HUES64 (cell line): ENCODE measurements at regions not wholly inside any gene's neighbourhood (a gene's known extent, or its start where the extent isn't known, plus 50 kb on each side); places are given as distances from the start of the nearest gene placed in this dataset.
"Not testable (repeated sequence)": the region's sequence is repeated elsewhere in the genome, so short reads cannot be mapped to it uniquely, and the experiment has no call there.

Experiments
- H3K27ac ChIP-seq: 2 replicates; pipeline ENCODE4 v1.7.0; 2013; ENCODE audit warnings: low read depth, low read length, inconsistent platforms
- H3K27me3 ChIP-seq: 2 replicates; pipeline ENCODE4 v1.6.1; 2013; ENCODE audit warnings: mild to moderate bottlenecking, low read length; ENCODE audit not compliant: insufficient read depth
- H3K36me3 ChIP-seq: 2 replicates; pipeline ENCODE4 v1.6.1; 2013; ENCODE audit warnings: mild to moderate bottlenecking, low read length; ENCODE audit not compliant: insufficient read depth
- H3K4me1 ChIP-seq: 2 replicates; pipeline ENCODE4 v1.6.1; 2013; ENCODE audit warnings: mild to moderate bottlenecking, low read length, moderate library complexity; ENCODE audit not compliant: insufficient read depth
- H3K4me3 ChIP-seq: 2 replicates; pipeline ENCODE4 v1.5.1; 2013; ENCODE audit warnings: mild to moderate bottlenecking, low read length, moderate library complexity
- H3K9ac ChIP-seq: 2 replicates; pipeline ENCODE4 v1.6.1; 2013; ENCODE audit warnings: mild to moderate bottlenecking, low read depth, low read length
- H3K9me3 ChIP-seq: 2 replicates; pipeline ENCODE4 v1.6.1; 2013; ENCODE audit warnings: low read depth, low read length; ENCODE audit not compliant: insufficient read depth
- WGBS: fragments of 150-250, 120-280 bp; methylation state at CpG from one replicate; pipeline ENCODE4 v1.1.7; 2013; ENCODE audit warnings: missing lambda C conversion rate; 5-methylcytosine and 5-hydroxymethylcytosine counted together

DNA sequence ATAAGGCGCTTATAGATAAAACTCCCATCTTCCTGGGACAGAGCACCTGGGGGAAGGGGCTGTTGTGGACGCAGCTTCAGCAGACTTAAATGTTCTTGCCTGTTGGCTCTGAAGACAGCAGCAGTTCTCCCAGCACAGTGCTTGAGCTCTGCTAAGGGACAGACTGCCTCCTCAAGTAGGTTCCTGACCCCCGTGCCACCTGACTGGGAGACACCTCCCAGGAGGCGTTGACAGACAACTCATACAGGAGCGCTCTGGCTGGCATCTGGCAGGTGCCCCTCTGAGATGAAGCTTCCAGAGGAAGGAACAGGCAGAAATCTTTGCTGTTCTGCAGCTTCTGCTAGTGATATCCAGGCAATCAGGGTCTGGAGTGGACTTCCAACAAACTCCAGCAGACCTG lies 383.1 kb upstream of the EMCN start:
- WGBS = 97% methylated on average over 5 of the region's 5 CpGs
- not testable (repeated sequence) for H3K27me3 ChIP-seq

GRCh38 chr4:100900134-100900533 lies 382.3 kb upstream of the EMCN start:
- WGBS = 96% methylated on average over 11 of the region's 11 CpGs
- no peaks in the 10 kb centered on the region for H3K9me3 ChIP-seq
- H3K4me1 ChIP-seq = no peaks in the 10 kb centered on the region
- no peak overlapping the region for H3K4me3 ChIP-seq
- no peak overlapping the region for H3K9ac ChIP-seq
- H3K36me3 ChIP-seq = no peaks in the 10 kb centered on the region
- H3K27ac ChIP-seq = no peak overlapping the region
- H3K27me3 ChIP-seq = no peaks in the 10 kb centered on the region

More for the DNA sequence above, 383.1 kb upstream of the EMCN start:
- not testable (repeated sequence) for H3K9ac ChIP-seq, H3K4me1 ChIP-seq, H3K9me3 ChIP-seq, H3K27ac ChIP-seq, H3K36me3 ChIP-seq, H3K4me3 ChIP-seq

GRCh38 chr4:100898844-100899243 lies 381.0 kb upstream of the EMCN start:
- no peak overlapping the region for H3K9ac ChIP-seq
- no peak overlapping the region for H3K4me3 ChIP-seq
- H3K27me3 ChIP-seq = no peaks in the 10 kb centered on the region
- no peaks in the 10 kb centered on the region for H3K36me3 ChIP-seq
- no peak overlapping the region for H3K27ac ChIP-seq
- H3K4me1 ChIP-seq = no peaks in the 10 kb centered on the region
- H3K9me3 ChIP-seq = no peaks in the 10 kb centered on the region

DNA sequence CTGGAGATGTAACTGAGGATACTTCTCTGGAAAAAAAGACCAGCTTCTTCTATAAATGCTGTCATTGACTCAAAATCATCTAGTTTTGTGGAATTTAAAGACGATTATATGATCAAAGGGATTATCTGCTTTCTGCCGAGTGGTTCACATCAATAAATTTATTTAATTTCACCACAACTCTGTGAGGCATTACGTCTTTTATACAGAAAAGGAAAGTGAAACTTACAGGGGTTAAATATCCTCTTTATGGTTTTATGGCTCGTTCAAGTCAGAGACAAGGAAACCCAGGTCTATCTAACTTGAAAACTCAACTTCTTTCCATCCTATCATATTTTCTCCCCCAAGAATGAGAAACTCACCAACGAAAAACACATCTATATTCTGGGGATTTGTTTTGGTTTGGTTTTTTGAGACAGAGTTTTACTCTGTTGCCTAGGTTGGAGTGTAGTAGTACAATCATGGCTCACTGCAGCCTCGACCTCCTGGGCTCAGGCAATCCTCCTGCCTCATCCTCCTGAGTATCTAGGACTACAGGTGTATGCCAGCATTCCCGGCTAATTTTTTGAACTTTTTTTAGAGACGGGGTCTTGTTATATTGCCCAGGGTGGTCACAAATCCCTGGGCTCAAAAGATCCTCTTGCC lies 377.9 kb upstream of the EMCN start:
- no peak overlapping the region for H3K9ac ChIP-seq
- no peaks in the 10 kb centered on the region for H3K36me3 ChIP-seq
- no peaks in the 10 kb centered on the region for H3K4me1 ChIP-seq
- H3K9me3 ChIP-seq = peaks cover 7% of the 10 kb centered on the region; the same call in 1 of the 2 replicates
- WGBS = 97% methylated on average over 6 of the region's 8 CpGs
- no peak overlapping the region for H3K27ac ChIP-seq
- H3K27me3 ChIP-seq = no peaks in the 10 kb centered on the region
- no peak overlapping the region for H3K4me3 ChIP-seq

DNA sequence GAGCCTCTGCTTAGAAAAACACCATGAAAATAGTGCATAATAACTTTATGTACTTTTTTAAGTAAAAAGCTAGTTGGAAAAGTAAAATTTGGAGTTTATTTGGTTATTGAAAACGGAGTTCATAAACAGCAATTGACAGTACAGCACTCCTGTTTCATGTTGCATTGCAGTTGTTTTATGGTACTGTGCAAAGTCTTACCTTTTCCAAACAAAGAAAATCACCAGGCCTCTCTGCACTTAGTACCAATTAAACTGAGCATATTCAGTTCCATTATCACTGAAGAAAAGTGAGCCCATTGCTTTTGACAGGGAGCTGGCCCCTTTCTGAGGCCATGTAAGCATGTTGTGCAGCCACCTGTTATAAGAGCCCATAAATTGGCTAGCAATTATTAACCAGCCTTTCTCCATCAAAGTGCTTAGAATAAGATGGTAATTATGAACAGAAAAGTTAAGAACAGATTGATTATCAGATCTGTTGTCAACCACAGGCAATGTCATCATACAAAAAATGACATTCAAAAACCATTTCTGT lies 376.6 kb upstream of the EMCN start:
- no peaks in the 10 kb centered on the region for H3K27me3 ChIP-seq
- H3K4me1 ChIP-seq = no peaks in the 10 kb centered on the region
- H3K27ac ChIP-seq = no peak overlapping the region
- WGBS = 94% methylated on average over 1 of the region's 1 CpG
- peaks cover 11% of the 10 kb centered on the region; the same call in 1 of the 2 replicates for H3K9me3 ChIP-seq
- H3K36me3 ChIP-seq = no peaks in the 10 kb centered on the region
- no peak overlapping the region for H3K4me3 ChIP-seq
- no peak overlapping the region for H3K9ac ChIP-seq

DNA sequence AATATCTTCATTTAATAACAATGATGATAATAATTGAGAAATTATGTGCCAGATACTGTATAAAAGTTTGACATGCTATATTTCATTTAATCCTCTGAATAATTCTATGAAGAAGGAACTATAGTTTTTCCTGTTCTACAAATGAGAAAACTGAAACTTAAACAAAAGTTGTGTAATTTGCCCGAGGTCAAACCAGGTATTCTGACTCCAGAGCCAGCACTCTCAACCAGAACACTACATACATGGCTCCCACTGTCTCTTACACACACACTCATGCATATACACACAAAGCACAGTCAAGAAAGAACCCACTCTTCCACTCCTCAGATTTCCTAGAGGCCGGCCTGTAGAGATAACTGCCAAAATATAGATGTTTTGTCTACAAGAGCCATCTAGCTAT lies 374.0 kb upstream of the EMCN start:
- Histone ChIP-seq H3K9me3 (peaks cover 11% of the 10 kb centered on the region; the same call in 1 of the 2 replicates), H3K36me3 (no peaks in the 10 kb centered on the region), H3K4me1 (peaks cover 15% of the 10 kb centered on the region), H3K27ac (no peak overlapping the region), H3K27me3 (no peaks in the 10 kb centered on the region), H3K9ac (no peak overlapping the region), H3K4me3 (no peak overlapping the region)
- WGBS = 98% methylated on average over 2 of the region's 2 CpGs

- H3K4me3 ChIP-seq = no peak overlapping the region
- H3K4me1 ChIP-seq = peaks cover 15% of the 10 kb centered on the region
- peaks cover 18% of the 10 kb centered on the region; the same call in 1 of the 2 replicates for H3K9me3 ChIP-seq
- no peaks in the 10 kb centered on the region for H3K36me3 ChIP-seq
- H3K27ac ChIP-seq = no peak overlapping the region
- H3K9ac ChIP-seq = no peak overlapping the region
- H3K27me3 ChIP-seq = no peaks in the 10 kb centered on the region
Measured at GRCh38 chr4:100889898-100890297, 372.1 kb upstream of the EMCN start.

- Histone ChIP-seq H3K27ac (no peak overlapping the region; the same call in 1 of the 2 replicates), H3K4me1 (peaks cover 15% of the 10 kb centered on the region), H3K9me3 (peaks cover 18% of the 10 kb centered on the region; the same call in 1 of the 2 replicates), H3K27me3 (no peaks in the 10 kb centered on the region), H3K36me3 (no peaks in the 10 kb centered on the region), H3K4me3 (no peak overlapping the region), H3K9ac (no peak overlapping the region)
- WGBS = 94% methylated on average over 1 of the region's 2 CpGs
Measured at GRCh38 chr4:100889401-100889800, 371.6 kb upstream of the EMCN start.

DNA sequence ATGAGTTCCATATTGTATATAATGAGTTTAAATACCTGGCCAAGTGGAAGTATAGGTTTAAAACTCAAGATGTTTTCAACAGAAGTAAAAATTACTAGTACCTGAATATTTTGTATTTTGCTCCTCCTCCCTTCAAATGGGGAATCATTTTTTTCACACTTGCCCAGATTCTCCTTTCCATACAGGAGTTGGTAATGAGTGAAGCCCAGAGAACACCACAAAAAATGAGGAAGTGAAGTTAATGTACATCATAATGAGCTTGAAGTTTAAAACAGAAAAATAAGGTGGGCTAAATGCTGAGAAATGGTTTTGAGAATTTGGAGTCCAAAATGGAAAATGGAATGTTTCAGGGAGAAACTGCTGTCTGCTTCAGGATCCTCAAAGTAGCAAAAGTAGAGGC lies 364.8 kb upstream of the EMCN start:
- Histone ChIP-seq H3K9me3 (peaks cover 7% of the 10 kb centered on the region; the same call in 1 of the 2 replicates), H3K4me1 (peaks cover 2% of the 10 kb centered on the region; the same call in 1 of the 2 replicates), H3K27me3 (no peaks in the 10 kb centered on the region), H3K4me3 (no peak overlapping the region), H3K27ac (no peak overlapping the region), H3K9ac (no peak overlapping the region), H3K36me3 (no peaks in the 10 kb centered on the region)

DNA sequence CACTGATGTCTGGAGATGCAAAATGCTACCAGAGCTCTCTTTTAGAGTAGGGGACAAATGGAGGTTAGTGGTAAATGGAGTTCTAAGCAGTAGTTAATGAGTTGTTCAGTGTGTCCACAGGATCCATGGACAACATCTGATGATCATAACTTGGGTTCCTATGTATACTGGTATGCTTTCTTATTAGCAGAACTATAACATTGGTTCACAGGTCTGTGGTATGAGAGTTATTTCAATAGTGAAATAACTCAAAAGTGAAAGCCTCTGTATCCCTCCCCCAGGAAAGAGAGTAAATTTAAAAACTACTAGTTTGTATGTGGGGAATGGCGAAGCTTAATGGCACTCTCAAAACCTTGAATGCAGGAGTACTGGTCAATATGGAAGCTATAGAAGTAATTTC lies 363.5 kb upstream of the EMCN start:
- WGBS = 97% methylated on average over 1 of the region's 1 CpG
- H3K9ac ChIP-seq = no peak overlapping the region
- H3K4me1 ChIP-seq = no peaks in the 10 kb centered on the region
- H3K4me3 ChIP-seq = no peak overlapping the region
- H3K9me3 ChIP-seq = peaks cover 7% of the 10 kb centered on the region; the same call in 1 of the 2 replicates
- H3K27ac ChIP-seq = no peak overlapping the region
- no peaks in the 10 kb centered on the region for H3K27me3 ChIP-seq
- no peaks in the 10 kb centered on the region for H3K36me3 ChIP-seq

DNA sequence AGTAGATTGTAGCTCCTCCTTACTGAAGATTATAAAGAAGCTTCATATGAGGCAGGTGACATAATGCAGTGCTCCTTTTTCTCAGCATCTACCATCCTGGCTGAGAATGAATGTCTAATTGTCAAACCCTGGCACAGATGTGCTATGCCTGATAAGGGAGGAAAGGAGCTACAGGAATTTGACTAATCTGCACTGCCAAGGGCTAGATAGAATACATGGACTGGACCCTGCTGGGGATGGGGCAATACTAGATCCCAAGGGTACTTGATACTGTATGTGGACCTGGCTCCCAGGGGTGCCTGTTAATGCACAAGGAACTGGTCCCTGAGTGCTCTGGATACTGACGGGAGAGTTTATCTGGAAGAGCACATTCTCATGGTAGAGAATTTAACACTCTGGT lies 362.2 kb upstream of the EMCN start:
- Histone ChIP-seq H3K9me3 (no peaks in the 10 kb centered on the region), H3K27ac (no peak overlapping the region), H3K36me3 (no peaks in the 10 kb centered on the region), H3K4me3 (no peak overlapping the region), H3K4me1 (no peaks in the 10 kb centered on the region), H3K9ac (no peak overlapping the region), H3K27me3 (no peaks in the 10 kb centered on the region)
- WGBS = 91% methylated on average over 1 of the region's 1 CpG

DNA sequence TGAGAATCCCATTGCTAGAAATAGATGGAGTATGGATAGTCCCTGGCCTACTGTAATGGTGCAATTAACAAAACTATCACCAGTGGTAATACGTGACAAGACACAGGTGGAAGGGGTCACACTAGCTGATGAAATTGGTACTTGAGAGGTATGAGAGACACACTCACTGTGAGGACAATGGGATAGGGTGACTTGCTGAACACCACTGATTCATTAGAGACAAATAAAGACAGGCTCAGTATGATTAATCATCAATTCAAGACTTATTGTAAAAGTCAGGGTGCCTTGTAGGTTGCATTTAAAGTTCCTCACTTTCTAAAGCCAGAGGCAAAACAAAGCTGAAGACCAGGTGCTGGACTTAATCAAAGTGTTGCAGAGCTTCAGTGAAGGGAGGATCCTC lies 361.6 kb upstream of the EMCN start:
- Histone ChIP-seq H3K9ac (no peak overlapping the region), H3K9me3 (no peaks in the 10 kb centered on the region), H3K4me1 (no peaks in the 10 kb centered on the region), H3K27me3 (no peaks in the 10 kb centered on the region), H3K27ac (no peak overlapping the region), H3K36me3 (no peaks in the 10 kb centered on the region), H3K4me3 (no peak overlapping the region)
- 96% methylated on average over 1 of the region's 1 CpG for WGBS
